SJSA1 (cell line): ENCODE measurements at regions not wholly inside any gene's neighbourhood (a gene's known extent, or its start where the extent isn't known, plus 50 kb on each side); places are given as distances from the start of the nearest gene placed in this dataset.

Source experiments
- DNase-seq, 2 experiments: peaks; one replicate each; pipeline ENCODE4 v3.0.0-alpha.2; 2015 to 2020; ENCODE audit warnings: low spot score in 2 of 2, low read depth in 1 of 2
- H3K27ac ChIP-seq: fragments of 250-450 bp; sonication (Bioruptor Pico); 2 replicates; pipeline ENCODE4 v1.5.1; 2020; ENCODE audit warnings: mild to moderate bottlenecking, moderate library complexity
- H3K27me3 ChIP-seq: fragments of 250-450 bp; sonication (Bioruptor Pico); replicated peaks from 2 replicates; pipeline ENCODE4 v1.5.1; 2020; ENCODE audit warnings: mild to moderate bottlenecking, moderate library complexity
- H3K36me3 ChIP-seq: fragments of 250-450 bp; sonication (Bioruptor Pico); 2 replicates; pipeline ENCODE4 v1.5.1; 2020; ENCODE audit warnings: mild to moderate bottlenecking
- H3K4me1 ChIP-seq: fragments of 250-450 bp; sonication (Bioruptor Pico); replicated peaks from 2 replicates; pipeline ENCODE4 v1.6.1; 2021; ENCODE audit warnings: mild to moderate bottlenecking
- H3K4me3 ChIP-seq: fragments of 250-450 bp; sonication (Bioruptor Pico); 2 replicates; pipeline ENCODE4 v1.5.1; 2020; ENCODE audit warnings: mild to moderate bottlenecking
- H3K9me3 ChIP-seq: fragments of 250-450 bp; sonication (Bioruptor Pico); replicated peaks from 2 replicates; pipeline ENCODE4 v1.5.1; 2020; ENCODE audit warnings: mild to moderate bottlenecking

GRCh38 chr7:84688671-84689070 is 494.1 kb upstream of the SEMA3A start:
- Histone ChIP-seq H3K9me3 (no peaks in the 10 kb centered on the region; the same call in 1 of the 2 replicates), H3K27ac (no peak overlapping the region), H3K4me3 (no peak overlapping the region), H3K36me3 (no peaks in the 10 kb centered on the region), H3K4me1 (peaks cover 6% of the 10 kb centered on the region; the same call in 1 of the 2 replicates), H3K27me3 (no peaks in the 10 kb centered on the region)
- no peak for DNase-seq

- H3K4me1 ChIP-seq = peaks cover 6% of the 10 kb centered on the region; the same call in 1 of the 2 replicates
- H3K27ac ChIP-seq = no peak overlapping the region
- H3K9me3 ChIP-seq = no peaks in the 10 kb centered on the region
- DNase-seq = no peak
- H3K36me3 ChIP-seq = no peaks in the 10 kb centered on the region
- H3K27me3 ChIP-seq = no peaks in the 10 kb centered on the region
- no peak overlapping the region for H3K4me3 ChIP-seq
These were observed 491.8 kb upstream of the SEMA3A start for GRCh38 chr7:84686373-84686772.

- Histone ChIP-seq H3K27me3 (no peaks in the 10 kb centered on the region), H3K4me1 (peaks cover 6% of the 10 kb centered on the region; the same call in 1 of the 2 replicates), H3K27ac (no peak overlapping the region), H3K36me3 (no peaks in the 10 kb centered on the region), H3K4me3 (no peak overlapping the region), H3K9me3 (no peaks in the 10 kb centered on the region)
- DNase-seq = no peak
These were observed 490.4 kb upstream of the SEMA3A start for GRCh38 chr7:84684836-84685480.

GRCh38 chr7:84682543-84682942 is 488.0 kb upstream of the SEMA3A start:
- Histone ChIP-seq H3K27me3 (no peaks in the 10 kb centered on the region), H3K4me3 (no peak overlapping the region), H3K9me3 (no peaks in the 10 kb centered on the region), H3K4me1 (no peaks in the 10 kb centered on the region), H3K36me3 (no peaks in the 10 kb centered on the region), H3K27ac (no peak overlapping the region)
- DNase-seq = no peak

GRCh38 chr7:84678841-84679240 is 484.3 kb upstream of the SEMA3A start:
- H3K4me3 ChIP-seq = no peak overlapping the region
- no peaks in the 10 kb centered on the region for H3K36me3 ChIP-seq
- H3K27ac ChIP-seq = no peak overlapping the region
- no peaks in the 10 kb centered on the region for H3K27me3 ChIP-seq
- no peak for DNase-seq
- H3K4me1 ChIP-seq = peaks cover 8% of the 10 kb centered on the region
- H3K9me3 ChIP-seq = no peaks in the 10 kb centered on the region

- Histone ChIP-seq H3K4me1 (peaks cover 19% of the 10 kb centered on the region), H3K4me3 (no peak overlapping the region), H3K27ac (no peak overlapping the region), H3K27me3 (no peaks in the 10 kb centered on the region), H3K36me3 (no peaks in the 10 kb centered on the region), H3K9me3 (no peaks in the 10 kb centered on the region)
- DNase-seq = no peak
These were observed 482.6 kb upstream of the SEMA3A start for GRCh38 chr7:84677117-84677732.

- no peaks in the 10 kb centered on the region for H3K27me3 ChIP-seq
- H3K4me1 ChIP-seq = peaks cover 19% of the 10 kb centered on the region
- H3K4me3 ChIP-seq = no peak overlapping the region
- no peaks in the 10 kb centered on the region for H3K36me3 ChIP-seq
- no peaks in the 10 kb centered on the region for H3K9me3 ChIP-seq
- no peak overlapping the region for H3K27ac ChIP-seq
- no peak for DNase-seq
These were observed 481.0 kb upstream of the SEMA3A start for GRCh38 chr7:84675633-84676034.

GRCh38 chr7:84674236-84674913 is 479.8 kb upstream of the SEMA3A start:
- DNase-seq = peak in 1 of 2 experiments; percentile 19
- Histone ChIP-seq H3K36me3 (no peaks in the 10 kb centered on the region), H3K4me1 (peaks cover 19% of the 10 kb centered on the region), H3K27me3 (no peaks in the 10 kb centered on the region), H3K9me3 (no peaks in the 10 kb centered on the region), H3K27ac (peak overlapping the region; percentile 22), H3K4me3 (no peak overlapping the region)

- H3K27me3 ChIP-seq = no peaks in the 10 kb centered on the region
- H3K4me1 ChIP-seq = peaks cover 15% of the 10 kb centered on the region
- H3K4me3 ChIP-seq = no peak overlapping the region
- H3K36me3 ChIP-seq = no peaks in the 10 kb centered on the region
- H3K9me3 ChIP-seq = no peaks in the 10 kb centered on the region
- H3K27ac ChIP-seq = no peak overlapping the region
- no peak for DNase-seq
These were observed 474.7 kb upstream of the SEMA3A start for GRCh38 chr7:84669177-84669732.

GRCh38 chr7:84668116-84668515 is 473.5 kb upstream of the SEMA3A start:
- no peaks in the 10 kb centered on the region for H3K9me3 ChIP-seq
- no peak overlapping the region for H3K27ac ChIP-seq
- H3K27me3 ChIP-seq = no peaks in the 10 kb centered on the region

GRCh38 chr7:84666651-84667050 is 472.1 kb upstream of the SEMA3A start:
- no peaks in the 10 kb centered on the region for H3K27me3 ChIP-seq
- no peaks in the 10 kb centered on the region for H3K4me1 ChIP-seq
- DNase-seq = no peak
- H3K36me3 ChIP-seq = no peaks in the 10 kb centered on the region
- H3K27ac ChIP-seq = no peak overlapping the region
- no peak overlapping the region for H3K4me3 ChIP-seq
- H3K9me3 ChIP-seq = no peaks in the 10 kb centered on the region

More at GRCh38 chr7:84668116-84668515, 473.5 kb upstream of the SEMA3A start:
- Histone ChIP-seq H3K4me1 (peaks cover 3% of the 10 kb centered on the region), H3K36me3 (no peaks in the 10 kb centered on the region), H3K4me3 (no peak overlapping the region)
- DNase-seq = no peak

GRCh38 chr7:84665339-84665738 is 470.8 kb upstream of the SEMA3A start:
- no peak overlapping the region for H3K27ac ChIP-seq
- H3K9me3 ChIP-seq = no peaks in the 10 kb centered on the region
- H3K36me3 ChIP-seq = no peaks in the 10 kb centered on the region
- no peak for DNase-seq
- no peak overlapping the region for H3K4me3 ChIP-seq
- no peaks in the 10 kb centered on the region for H3K4me1 ChIP-seq
- no peaks in the 10 kb centered on the region for H3K27me3 ChIP-seq

- no peak for DNase-seq
- no peak overlapping the region for H3K4me3 ChIP-seq
- no peak overlapping the region for H3K27ac ChIP-seq
These were observed 470.0 kb upstream of the SEMA3A start for GRCh38 chr7:84664626-84665025.

GRCh38 chr7:84663224-84663623 is 468.6 kb upstream of the SEMA3A start:
- no peak overlapping the region for H3K27ac ChIP-seq
- no peaks in the 10 kb centered on the region for H3K4me1 ChIP-seq
- DNase-seq = no peak
- no peaks in the 10 kb centered on the region for H3K36me3 ChIP-seq
- H3K9me3 ChIP-seq = no peaks in the 10 kb centered on the region
- no peaks in the 10 kb centered on the region for H3K27me3 ChIP-seq
- no peak overlapping the region for H3K4me3 ChIP-seq

More at GRCh38 chr7:84664626-84665025, 470.0 kb upstream of the SEMA3A start:
- Histone ChIP-seq H3K4me1 (no peaks in the 10 kb centered on the region), H3K27me3 (no peaks in the 10 kb centered on the region), H3K9me3 (no peaks in the 10 kb centered on the region), H3K36me3 (no peaks in the 10 kb centered on the region)
